NT2/D1 (cell line): ENCODE measurements at regions not wholly inside any gene's neighbourhood (a gene's known extent, or its start where the extent isn't known, plus 50 kb on each side); places are given as distances from the start of the nearest gene placed in this dataset.
"Not testable (repeated sequence)": the region's sequence is repeated elsewhere in the genome, so short reads cannot be mapped to it uniquely, and the experiment has no call there.

Experiments
- DNase-seq: peaks from one replicate; pipeline ENCODE4 v3.0.0-alpha.2; 2011; ENCODE audit warnings: low read depth, low spot score
- H3K27me3 ChIP-seq: 2 replicates; pipeline ENCODE4 v1.6.0; 2011; ENCODE audit warnings: mild to moderate bottlenecking; ENCODE audit not compliant: insufficient read length, insufficient read depth
- H3K36me3 ChIP-seq: 2 replicates; pipeline ENCODE4 v1.6.1; 2011; ENCODE audit warnings: mild to moderate bottlenecking, low read length, mixed read lengths; ENCODE audit not compliant: insufficient read depth, insufficient read length
- H3K4me1 ChIP-seq: 2 replicates; pipeline ENCODE4 v1.5.1; 2011; ENCODE audit not compliant: insufficient read depth, insufficient read length
- H3K4me3 ChIP-seq: 2 replicates; pipeline ENCODE4 v1.5.1; 2011; ENCODE audit warnings: low read depth; ENCODE audit not compliant: insufficient read length
- H3K9ac ChIP-seq: 2 replicates; pipeline ENCODE4 v1.6.0; 2011; ENCODE audit warnings: low read depth; ENCODE audit not compliant: insufficient read length
- H3K9me3 ChIP-seq: 2 replicates; pipeline ENCODE4 v1.5.1; 2011; ENCODE audit warnings: mild to moderate bottlenecking, low read length; ENCODE audit not compliant: insufficient read depth
- SUZ12 ChIP-seq: IDR thresholded peaks from 2 replicates; pipeline ENCODE4 v1.6.1; 2011; ENCODE audit not compliant: insufficient read length, insufficient read depth; ENCODE audit errors: extremely low read depth
- YY1 ChIP-seq: IDR thresholded peaks from 2 replicates; pipeline ENCODE4 v1.6.1; 2011; ENCODE audit not compliant: insufficient read length, insufficient read depth
- ZNF274 ChIP-seq: IDR thresholded peaks from 2 replicates; pipeline ENCODE4 v1.6.1; 2011; ENCODE audit warnings: mild to moderate bottlenecking, low read depth, low read length

DNA sequence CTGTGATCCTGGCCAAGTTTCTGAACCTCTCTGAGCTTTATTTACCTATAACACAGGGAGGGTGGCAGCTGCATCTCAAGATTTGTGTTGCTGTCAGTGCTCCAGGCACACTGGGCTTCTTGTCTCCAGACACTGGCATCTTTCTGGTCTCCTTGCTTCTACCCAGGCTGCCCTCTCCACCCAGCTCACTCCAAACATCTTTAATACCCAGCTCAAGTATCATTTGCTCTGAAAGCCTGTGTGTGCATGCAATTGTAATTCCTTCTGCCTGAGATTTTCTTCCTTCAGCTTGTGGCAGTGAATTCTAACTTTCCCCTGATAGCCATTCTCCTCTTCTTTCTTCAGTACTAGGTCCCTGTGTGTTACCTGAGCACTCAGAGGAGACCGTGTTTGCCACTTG, 50.7 kb upstream of the USP7 start:
- TF ChIP-seq SUZ12 (no peak), YY1 (no peak), ZNF274 (no peak)
- no peaks in the 10 kb centered on the region for H3K36me3 ChIP-seq
- no peaks in the 10 kb centered on the region for H3K27me3 ChIP-seq
- peaks cover 3% of the 10 kb centered on the region for H3K4me1 ChIP-seq
- no peak overlapping the region for H3K9ac ChIP-seq
- DNase-seq: no peak
- H3K9me3 ChIP-seq: peaks cover 11% of the 10 kb centered on the region
- no peak overlapping the region for H3K4me3 ChIP-seq

DNA sequence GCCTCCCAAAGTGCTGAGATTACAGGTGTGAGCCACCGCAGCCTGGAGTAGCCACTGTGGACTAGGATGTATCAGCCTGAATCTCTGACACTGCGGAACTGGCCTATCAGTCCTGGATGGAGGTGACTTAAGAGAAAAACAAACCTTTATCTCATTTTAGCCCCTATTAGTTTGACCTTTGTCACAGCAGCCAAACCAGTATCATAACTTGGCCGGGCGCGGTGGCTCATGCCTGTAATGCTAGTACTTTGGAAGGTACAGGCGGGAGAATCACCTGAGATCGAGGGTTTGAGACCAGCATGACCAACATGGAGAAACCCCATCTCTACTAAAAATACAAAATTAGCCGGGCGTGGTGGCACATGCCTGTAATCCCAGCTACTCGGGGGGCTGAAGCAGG, 51.8 kb upstream of the USP7 start:
- Histone ChIP-seq H3K9ac (no peak overlapping the region), H3K4me3 (no peak overlapping the region), H3K27me3 (no peaks in the 10 kb centered on the region), H3K4me1 (peaks cover 3% of the 10 kb centered on the region), H3K9me3 (peaks cover 11% of the 10 kb centered on the region), H3K36me3 (no peaks in the 10 kb centered on the region)
- no peak for DNase-seq
- TF ChIP-seq SUZ12 (no peak), ZNF274 (no peak), YY1 (no peak)

DNA sequence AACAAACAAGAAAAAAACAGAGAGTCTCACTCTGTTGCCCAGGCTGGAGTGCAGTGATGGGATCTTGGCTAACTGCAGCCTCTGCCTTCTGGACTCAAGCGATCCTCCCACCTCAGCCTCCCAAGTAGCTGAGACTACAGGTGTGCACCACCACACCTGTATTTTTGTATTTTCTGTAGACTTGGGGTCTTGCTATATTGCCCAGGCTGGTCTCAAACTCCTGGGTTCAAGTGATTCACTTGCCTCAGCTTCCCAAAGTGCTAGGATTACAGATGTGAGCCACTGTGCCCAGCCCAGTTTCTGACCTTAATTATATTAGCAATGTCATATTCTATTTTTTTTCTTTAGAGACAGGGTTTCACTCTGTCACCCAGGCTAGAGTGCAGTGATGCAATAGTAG, 52.3 kb upstream of the USP7 start:
- H3K9ac ChIP-seq, H3K27me3 ChIP-seq, H3K36me3 ChIP-seq, H3K4me1 ChIP-seq, H3K4me3 ChIP-seq, DNase-seq: not testable (repeated sequence)
- peaks cover 11% of the 10 kb centered on the region for H3K9me3 ChIP-seq

DNA sequence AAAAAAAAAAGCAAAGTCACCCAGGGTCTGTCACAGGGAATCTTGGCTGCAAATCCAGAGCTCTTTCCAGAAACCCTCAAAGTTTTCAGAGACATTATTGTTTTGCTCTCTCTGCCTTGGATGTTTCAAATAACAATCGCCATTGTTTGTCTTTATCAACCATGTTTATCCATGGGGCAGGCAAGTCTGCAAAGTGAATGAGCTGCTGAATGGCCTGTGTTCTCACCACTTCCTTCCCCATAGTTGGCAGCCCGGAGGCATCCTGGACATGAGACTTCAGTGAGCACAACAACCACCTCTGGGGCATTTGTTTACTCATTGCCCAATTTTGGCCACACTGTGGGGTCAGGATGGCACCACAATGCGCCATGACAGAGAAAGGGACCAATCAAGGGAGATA, 53.1 kb upstream of the USP7 start:
- DNase-seq: no peak
- H3K27me3 ChIP-seq: no peaks in the 10 kb centered on the region
- H3K9ac ChIP-seq: no peak overlapping the region
- no peak overlapping the region for H3K4me3 ChIP-seq
- TF ChIP-seq ZNF274 (no peak), SUZ12 (no peak), YY1 (no peak)
- no peaks in the 10 kb centered on the region for H3K36me3 ChIP-seq
- H3K9me3 ChIP-seq: peaks cover 11% of the 10 kb centered on the region
- H3K4me1 ChIP-seq: peaks cover 3% of the 10 kb centered on the region

DNA sequence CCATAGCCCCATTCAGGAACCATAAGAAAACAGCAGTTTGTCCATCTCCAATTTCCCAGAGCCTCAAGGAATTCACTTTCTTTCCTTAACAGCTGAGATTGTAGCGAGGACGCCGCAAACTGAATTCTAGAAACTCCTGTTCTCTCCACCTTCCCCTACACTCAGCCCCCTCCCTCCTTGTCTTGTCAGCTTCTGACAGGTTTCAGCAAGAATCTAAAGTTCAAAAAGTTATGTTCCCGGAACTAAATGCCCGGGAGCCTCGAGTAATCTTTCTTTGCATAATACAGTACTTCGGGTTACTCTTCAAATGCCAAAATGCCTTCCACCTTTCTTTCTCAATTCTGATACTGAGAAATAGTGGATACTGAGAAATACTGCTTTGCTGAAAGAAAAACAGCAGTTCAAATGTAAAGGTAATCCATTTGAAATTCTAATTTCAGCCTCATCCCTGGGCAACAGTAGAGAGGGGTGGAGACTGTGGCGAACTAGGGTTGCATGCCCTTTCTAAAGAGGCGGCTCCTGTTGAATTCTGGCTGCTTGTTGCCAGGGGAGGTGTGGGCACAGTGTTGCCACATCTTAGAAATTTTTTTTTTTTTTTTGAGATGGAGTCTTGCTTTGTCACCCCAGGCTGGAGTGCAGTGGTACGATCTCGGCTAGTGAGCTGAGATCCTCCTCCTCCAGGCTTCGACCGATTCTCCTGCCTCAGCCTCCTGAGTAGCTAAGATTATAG, 63.5 kb upstream of the USP7 start:
- no peak for DNase-seq
- no peaks in the 10 kb centered on the region for H3K4me1 ChIP-seq
- H3K4me3 ChIP-seq: no peak overlapping the region
- no peaks in the 10 kb centered on the region for H3K27me3 ChIP-seq
- no peaks in the 10 kb centered on the region for H3K9me3 ChIP-seq
- no peak overlapping the region for H3K9ac ChIP-seq
- H3K36me3 ChIP-seq: no peaks in the 10 kb centered on the region
- TF ChIP-seq SUZ12 (no peak), YY1 (no peak), ZNF274 (no peak)

DNA sequence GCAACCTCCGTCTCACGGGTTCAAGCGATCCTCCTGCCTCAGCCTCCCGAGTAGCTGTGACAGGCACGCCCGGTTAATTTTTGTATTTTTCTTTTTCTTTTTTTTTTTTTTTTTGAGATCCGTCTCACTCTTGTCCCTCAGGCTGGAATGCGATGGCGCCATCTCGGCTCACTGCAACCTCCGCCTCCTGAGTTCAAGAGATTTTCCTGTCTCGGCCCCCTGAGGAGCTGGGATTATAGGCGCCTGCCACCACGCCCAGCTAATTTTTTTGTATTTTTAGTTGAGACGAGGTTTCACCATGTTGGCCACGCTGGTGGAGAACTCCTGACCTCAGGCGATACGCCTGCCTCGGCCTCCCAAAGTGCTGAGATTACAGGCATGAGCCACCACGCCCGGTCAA, 63.0 kb upstream of the HAPSTR1 start:
- H3K27me3 ChIP-seq, H3K4me3 ChIP-seq, H3K9me3 ChIP-seq, H3K9ac ChIP-seq, DNase-seq, H3K36me3 ChIP-seq, H3K4me1 ChIP-seq: not testable (repeated sequence)

DNA sequence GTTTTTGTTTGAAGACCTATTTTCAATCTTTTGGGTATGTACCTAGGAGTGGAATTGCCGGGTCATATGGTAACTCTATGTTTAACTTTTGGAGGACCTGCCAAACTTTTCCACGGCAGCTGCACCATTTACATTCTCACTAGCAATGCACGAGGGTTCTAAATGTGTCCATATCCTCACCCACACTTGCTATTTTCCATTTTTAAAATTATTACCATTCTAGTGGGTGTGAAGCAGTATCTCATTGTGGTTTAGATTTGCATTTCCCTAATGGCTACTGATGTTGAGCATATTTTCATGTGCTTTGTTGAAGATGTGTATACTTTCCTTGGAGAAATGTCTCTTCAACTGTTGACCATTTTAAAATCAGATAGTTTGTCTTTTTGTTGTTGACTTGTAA, 60.3 kb upstream of the HAPSTR1 start:
- H3K4me1 ChIP-seq: no peaks in the 10 kb centered on the region
- TF ChIP-seq ZNF274: no peak
- no peak for TF ChIP-seq YY1
- no peak for TF ChIP-seq SUZ12
- no peak overlapping the region for H3K9ac ChIP-seq
- H3K27me3 ChIP-seq: no peaks in the 10 kb centered on the region
- DNase-seq: no peak
- H3K4me3 ChIP-seq: no peak overlapping the region
- H3K36me3 ChIP-seq: peaks cover 8% of the 10 kb centered on the region
- H3K9me3 ChIP-seq: no peaks in the 10 kb centered on the region

DNA sequence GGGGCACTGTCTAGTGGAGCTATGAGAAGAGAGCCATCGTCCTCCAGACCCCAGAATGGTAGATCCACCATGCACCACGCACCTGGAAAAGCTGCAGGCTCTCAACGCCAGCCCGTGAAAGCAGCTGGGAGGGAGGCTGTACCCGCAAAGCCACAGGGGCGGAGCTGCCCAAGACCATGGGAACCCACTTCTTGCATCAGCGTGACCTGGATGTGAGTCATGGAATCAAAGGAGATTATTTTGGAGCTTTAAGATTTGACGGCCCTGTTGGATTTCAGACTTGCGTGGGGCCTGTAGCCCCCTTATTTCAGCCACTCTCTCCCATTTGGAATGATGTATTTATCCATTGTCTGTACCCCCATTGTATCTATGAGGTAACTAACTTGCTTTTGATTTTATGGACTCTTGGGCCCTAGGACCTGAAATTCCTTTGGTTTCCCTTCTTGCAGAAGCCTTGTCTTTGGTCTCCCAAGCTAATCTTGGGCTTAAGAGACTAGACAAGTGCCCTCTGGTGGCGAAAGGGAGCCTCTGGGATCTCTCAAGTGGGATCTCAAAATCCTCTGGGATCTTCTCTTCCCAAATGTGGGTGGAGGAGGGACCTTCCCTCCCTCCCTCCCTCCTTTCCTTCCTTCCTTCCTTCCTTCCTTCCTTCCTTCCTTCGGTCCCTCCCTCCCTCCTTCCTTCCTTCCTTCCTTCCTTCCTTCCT, 58.2 kb upstream of the HAPSTR1 start:
- no peaks in the 10 kb centered on the region for H3K9me3 ChIP-seq
- no peaks in the 10 kb centered on the region for H3K4me1 ChIP-seq
- H3K36me3 ChIP-seq: peaks cover 16% of the 10 kb centered on the region
- DNase-seq: peak; percentile 75
- H3K27me3 ChIP-seq: no peaks in the 10 kb centered on the region
- no peak overlapping the region for H3K9ac ChIP-seq
- no peak overlapping the region for H3K4me3 ChIP-seq
- no peak for TF ChIP-seq YY1
- no peak for TF ChIP-seq SUZ12
- TF ChIP-seq ZNF274: no peak
